ENCODE measurements at regions not wholly inside any gene's neighbourhood (a gene's known extent, or its start where the extent isn't known, plus 50 kb on each side); places are given as distances from the start of the nearest gene placed in this dataset.

- no peak for DNase-seq
These were observed 88.0 kb upstream of the MBIP start for GRCh38 chr14:36408388-36408787.

DNA sequence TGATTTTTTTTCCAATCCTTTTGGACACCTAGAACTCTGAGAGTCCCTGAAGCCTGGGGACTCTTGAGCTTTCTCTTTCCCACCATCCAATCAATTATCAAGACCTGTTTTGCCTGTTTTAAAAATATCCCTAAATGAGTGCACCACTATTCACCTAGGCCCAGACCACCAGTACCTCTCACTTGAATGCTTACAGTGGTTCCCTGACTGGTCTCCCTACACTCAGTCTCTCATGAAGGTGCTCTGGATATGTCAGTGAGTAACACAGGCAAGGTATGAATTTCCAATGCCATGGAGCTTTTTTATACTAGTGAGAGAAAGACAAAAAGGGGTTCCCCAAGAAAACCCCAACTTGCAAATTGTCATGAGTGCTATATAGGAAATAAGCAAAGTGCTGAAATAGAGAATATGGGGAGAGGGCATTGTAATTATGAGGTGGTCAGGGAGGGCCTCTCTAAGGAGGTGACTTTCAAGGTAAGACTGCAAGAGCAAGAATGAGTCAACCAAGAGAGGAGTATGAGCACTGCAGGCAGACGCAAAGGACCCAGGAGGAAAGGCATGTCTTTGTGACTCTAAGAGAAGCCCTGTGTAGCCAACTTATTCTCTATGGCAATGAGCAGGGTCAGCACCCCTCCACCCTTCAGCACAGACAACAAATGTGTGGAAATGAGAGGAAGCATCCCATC is 85.3 kb upstream of the MBIP start:
- DNase-seq, result no peak

DNA sequence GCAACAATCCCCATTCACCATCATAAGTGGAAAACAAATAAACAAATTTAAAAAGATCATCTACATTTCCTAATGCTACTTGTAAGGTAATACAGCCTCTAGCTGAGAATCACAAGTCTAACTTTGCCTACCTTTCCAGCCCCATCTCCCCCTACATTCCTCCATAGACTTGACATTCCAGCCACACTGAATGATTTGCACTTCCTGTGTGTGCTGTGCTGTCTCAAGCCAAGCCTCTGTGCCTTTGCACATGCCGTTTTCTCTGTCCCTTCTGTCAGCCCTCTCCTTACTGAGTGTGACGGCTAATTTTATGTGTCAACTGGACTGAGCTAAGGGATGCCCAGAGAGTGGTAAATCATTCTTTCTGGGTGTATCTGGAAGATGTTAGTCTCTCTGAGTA is 82.4 kb upstream of the MBIP start:
- DNase-seq, result no peak

DNA sequence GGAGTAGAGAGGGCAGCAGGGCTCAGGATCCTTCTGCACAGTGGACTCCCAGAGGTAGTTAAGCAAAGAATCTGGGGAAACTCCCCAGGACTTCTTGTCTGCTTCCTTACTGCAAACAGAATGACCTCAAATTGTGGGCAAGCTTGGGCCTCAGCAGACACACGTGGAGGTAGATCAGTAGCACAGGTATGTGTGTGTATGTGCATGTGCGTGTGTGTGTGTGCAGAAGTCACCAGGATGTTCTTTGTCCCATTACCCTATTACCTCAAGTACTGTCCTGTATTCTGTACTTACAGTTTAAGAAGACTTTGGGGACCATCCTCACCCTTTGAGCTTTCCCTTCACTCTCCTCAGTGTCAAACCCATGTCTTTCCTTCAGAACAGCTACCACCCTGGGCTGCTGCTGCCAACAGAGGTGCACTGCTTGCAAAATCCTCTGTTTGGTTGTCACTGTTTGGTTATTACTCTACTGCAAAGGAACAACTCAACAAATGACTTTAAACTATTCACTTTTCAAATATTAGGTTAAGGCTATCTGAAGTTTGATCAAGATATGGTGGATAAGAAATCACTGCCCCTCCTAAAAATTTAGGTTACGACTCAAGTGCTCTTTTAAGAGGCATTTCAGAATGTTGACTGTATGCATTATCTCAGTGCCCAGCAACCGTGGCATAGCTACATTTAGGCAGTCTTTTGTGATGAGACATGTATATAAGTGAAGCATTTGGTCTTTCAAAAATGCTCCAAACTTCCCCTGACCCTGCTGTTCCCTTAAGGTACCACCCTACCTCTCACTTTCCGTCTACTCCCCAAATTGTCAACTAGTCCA is 78.2 kb upstream of the MBIP start:
- DNase-seq, result no peak

- DNase-seq, result no peak
These were observed 76.9 kb upstream of the MBIP start for GRCh38 chr14:36397357-36397756.

GRCh38 chr14:36396798-36397197 is 76.4 kb upstream of the MBIP start:
- DNase-seq, result no peak

DNA sequence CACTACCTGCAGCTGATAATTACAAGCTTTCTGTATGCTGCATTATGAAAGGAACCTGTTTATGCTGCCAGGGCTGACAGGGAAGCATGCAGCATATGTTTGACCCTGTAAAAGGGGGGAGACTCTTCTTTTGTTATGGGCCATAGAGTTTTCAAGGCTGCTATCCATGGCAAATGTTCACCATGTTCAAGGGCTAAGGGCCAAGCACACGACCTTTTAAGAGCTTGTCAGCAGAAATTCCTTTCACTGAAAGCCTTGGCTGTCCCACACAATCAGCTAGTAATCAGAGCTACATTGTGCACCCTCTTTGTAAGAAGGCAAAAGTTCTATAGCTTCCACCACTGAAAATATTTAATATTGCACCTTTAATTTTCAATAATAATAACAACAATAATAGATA is 74.2 kb upstream of the MBIP start:
- no peak for DNase-seq

DNA sequence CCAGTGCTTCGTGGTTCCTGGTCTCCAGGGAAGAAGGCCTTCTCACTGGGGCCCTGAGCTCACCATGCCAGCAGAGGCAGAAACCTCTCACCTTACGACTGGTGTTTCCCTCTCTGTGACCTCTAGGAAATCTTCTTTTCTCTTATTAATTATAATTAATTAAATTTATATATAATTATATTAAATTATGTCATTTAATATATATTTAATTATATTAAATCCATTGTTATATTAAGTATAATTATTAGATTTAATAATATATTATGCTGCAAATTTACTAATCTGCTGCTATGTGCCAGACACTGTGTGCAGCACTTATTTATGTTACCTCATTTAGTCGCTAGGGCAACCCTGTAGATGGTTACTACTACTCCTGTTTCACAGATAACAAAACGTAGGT is 70.3 kb upstream of the MBIP start:
- DNase-seq, result no peak

- DNase-seq, result peak; percentile 81
These were observed 63.5 kb upstream of the MBIP start for GRCh38 chr14:36383767-36384431.

GRCh38 chr14:36373982-36374673 is 53.7 kb upstream of the MBIP start:
- DNase-seq, result peak; percentile 100

Measured in NCI-H2029 treated with DMSO at 0.1 percent for 48 hours (cell line).